ENCODE measurements at regions not wholly inside any gene's neighbourhood (a gene's known extent, or its start where the extent isn't known, plus 50 kb on each side); places are given as distances from the start of the nearest gene placed in this dataset.

GRCh38 chr7:98475352-98475751, 74.5 kb upstream of the BAIAP2L1 start:
- Histone ChIP-seq H3K4me3 (no peak overlapping the region), H3K4me1 (peaks cover 5 to 12% (median 9%) of the 10 kb centered on the region in 4 donors), H3K9me3 (peaks cover 0 to 6% (median 2%) of the 10 kb centered on the region in 4 donors), H3K27me3 (peaks cover 0 to 22% (median 4%) of the 10 kb centered on the region in 3 donors), H3K36me3 (no peaks in the 10 kb centered on the region), H3K27ac (no peak overlapping the region)
- no peak for TF ChIP-seq POLR2A (IDR thresholded peaks at IDR 0.05)
- TF ChIP-seq POLR2AphosphoS5 (IDR thresholded peaks at IDR 0.05) = no peak
- no peak for TF ChIP-seq EP300 (IDR thresholded peaks at IDR 0.05)
- TF ChIP-seq CTCF (IDR thresholded peaks at IDR 0.05) = no peak
- intact Hi-C loops (cut with DNase I; ENCODE audit: low total_unique reads) = no loop called here
- WGBS, 5 donors = 75 to 86% (median 79%) methylated on average over 3 of the region's 3 CpGs
- DNase-seq = no peak

- Histone ChIP-seq H3K27ac (no peak overlapping the region), H3K4me3 (no peak overlapping the region), H3K36me3 (no peaks in the 10 kb centered on the region), H3K4me1 (peaks cover 6 to 13% (median 9%) of the 10 kb centered on the region in 4 donors), H3K9me3 (no peaks in the 10 kb centered on the region), H3K27me3 (peaks cover 0 to 30% (median 4%) of the 10 kb centered on the region in 3 donors)
- 86 to 96% (median 92%) methylated on average over 7 of the region's 7 CpGs for WGBS, 5 donors
- no peak for TF ChIP-seq POLR2A (IDR thresholded peaks at IDR 0.05)
- TF ChIP-seq EP300 (IDR thresholded peaks at IDR 0.05) = no peak
- TF ChIP-seq POLR2AphosphoS5 (IDR thresholded peaks at IDR 0.05) = no peak
- TF ChIP-seq CTCF (IDR thresholded peaks at IDR 0.05) = no peak
- intact Hi-C loops (cut with DNase I; ENCODE audit: low total_unique reads) = no loop called here
- DNase-seq = no peak
These were observed 73.7 kb upstream of the BAIAP2L1 start for GRCh38 chr7:98474558-98474957.

- H3K36me3 ChIP-seq = no peaks in the 10 kb centered on the region
- TF ChIP-seq POLR2AphosphoS5 (IDR thresholded peaks at IDR 0.05) (no peak), EP300 (IDR thresholded peaks at IDR 0.05) (no peak), POLR2A (IDR thresholded peaks at IDR 0.05) (no peak), CTCF (IDR thresholded peaks at IDR 0.05) (no peak)
- 73 to 78% (median 75%) methylated on average over 9 to 11 of the region's 11 CpGs for WGBS, 5 donors
These were observed 71.6 kb upstream of the BAIAP2L1 start for GRCh38 chr7:98472521-98472954.

GRCh38 chr7:98470485-98471240, 69.8 kb upstream of the BAIAP2L1 start:
- intact Hi-C loops (cut with DNase I; ENCODE audit: low total_unique reads) = no loop called here
- H3K4me1 ChIP-seq = peaks cover 6 to 13% (median 9%) of the 10 kb centered on the region in 4 donors

More at GRCh38 chr7:98472521-98472954, 71.6 kb upstream of the BAIAP2L1 start:
- H3K9me3 ChIP-seq = peaks cover 0 to 7% (median 3%) of the 10 kb centered on the region in 4 donors
- intact Hi-C loops (cut with DNase I; ENCODE audit: low total_unique reads) = no loop called here
- peaks cover 6 to 13% (median 9%) of the 10 kb centered on the region in 4 donors for H3K4me1 ChIP-seq
- H3K27me3 ChIP-seq = peaks cover 0 to 38% (median 4%) of the 10 kb centered on the region in 3 donors
- DNase-seq = no peak
- H3K4me3 ChIP-seq = no peak overlapping the region
- no peak overlapping the region for H3K27ac ChIP-seq

More at GRCh38 chr7:98470485-98471240, 69.8 kb upstream of the BAIAP2L1 start:
- TF ChIP-seq CTCF (IDR thresholded peaks at IDR 0.05) = no peak
- TF ChIP-seq POLR2AphosphoS5 (IDR thresholded peaks at IDR 0.05) = no peak
- H3K4me3 ChIP-seq = peak overlapping the region; percentile 25 to 45 (median 26)
- peak; percentile 79 to 81 for DNase-seq
- H3K9me3 ChIP-seq = peaks cover 0 to 7% (median 3%) of the 10 kb centered on the region in 4 donors
- H3K36me3 ChIP-seq = no peaks in the 10 kb centered on the region
- no peak overlapping the region for H3K27ac ChIP-seq
- 2 to 8% (median 5%) methylated on average over 44 to 48 of the region's 48 CpGs for WGBS, 5 donors
- peaks cover 0 to 45% (median 4%) of the 10 kb centered on the region in 3 donors for H3K27me3 ChIP-seq

Data from stomach (tissue), 8 donors.